ENCODE measurements at regions not wholly inside any gene's neighbourhood (a gene's known extent, or its start where the extent isn't known, plus 50 kb on each side); places are given as distances from the start of the nearest gene placed in this dataset.
"Not testable (repeated sequence)": the region's sequence is repeated elsewhere in the genome, so short reads cannot be mapped to it uniquely, and the experiment has no call there.

DNA sequence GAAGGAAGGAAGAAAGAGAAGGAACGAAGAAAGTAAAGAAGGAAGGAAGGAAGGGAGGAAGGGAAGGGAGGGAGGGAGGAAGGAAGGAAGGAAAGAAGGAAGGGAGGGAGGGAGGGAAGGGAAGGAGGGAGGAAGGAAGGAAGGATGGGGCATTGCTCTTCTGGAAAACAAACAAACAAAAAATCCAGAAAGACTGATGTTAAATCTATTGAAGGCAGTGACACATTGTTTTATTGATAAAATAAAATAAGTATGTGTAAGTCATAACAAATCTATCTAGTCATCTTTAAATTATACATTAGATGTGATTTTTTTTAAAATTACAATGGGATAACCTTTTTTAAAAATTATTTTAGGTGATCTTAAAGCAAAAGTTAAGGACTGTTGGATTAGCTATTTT is 1245.5 kb downstream of the STIM2 start:
- ATAC-seq: no peak
- H3K9me3 ChIP-seq: no peaks in the 10 kb centered on the region
- no peak overlapping the region for H3K4me3 ChIP-seq
- H3K36me3 ChIP-seq (ENCODE audit: low read depth): no peaks in the 10 kb centered on the region
- H3K4me1 ChIP-seq (ENCODE audit: low read depth): no peaks in the 10 kb centered on the region
- no peak for TF ChIP-seq CTCF (IDR thresholded peaks at IDR 0.05)
- no peak for DNase-seq
- intact Hi-C loops (cut with DNase I, micrococcal nuclease): no loop called here

DNA sequence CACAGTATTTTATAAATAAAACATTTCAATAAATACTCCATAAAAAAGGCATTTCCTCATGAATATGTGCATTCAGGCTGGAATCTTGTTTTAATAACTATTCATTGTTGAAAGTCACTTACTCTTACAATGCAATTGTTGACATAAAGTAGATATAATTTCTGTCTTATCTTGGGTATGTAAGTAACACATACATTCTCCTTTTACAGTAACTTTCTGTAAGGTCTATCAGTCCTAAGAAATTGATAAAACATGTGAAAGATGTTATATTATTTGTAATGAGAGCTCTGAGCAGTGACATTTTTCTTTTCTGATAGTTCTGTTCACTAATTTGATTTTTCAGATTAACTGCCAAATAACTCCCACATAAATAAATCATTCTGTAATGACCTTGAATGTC is 1249.2 kb downstream of the STIM2 start:
- intact Hi-C loops (cut with DNase I, micrococcal nuclease): no loop called here
- H3K9me3 ChIP-seq: peaks cover 8% of the 10 kb centered on the region

GRCh38 chr4:28112691-28113335 is 1252.2 kb downstream of the STIM2 start:
- ATAC-seq; intact Hi-C loops (cut with DNase I, micrococcal nuclease); H3K36me3 ChIP-seq (ENCODE audit: low read depth); H3K4me1 ChIP-seq (ENCODE audit: low read depth); H3K4me3 ChIP-seq: not testable (repeated sequence)
- peaks cover 30% of the 10 kb centered on the region for H3K9me3 ChIP-seq
- peak in 1 of 3 donors; percentile 43 for DNase-seq

More for the DNA sequence above, 1249.2 kb downstream of the STIM2 start:
- Histone ChIP-seq H3K36me3 (ENCODE audit: low read depth) (no peaks in the 10 kb centered on the region), H3K4me3 (no peak overlapping the region), H3K4me1 (ENCODE audit: low read depth) (no peaks in the 10 kb centered on the region)
- no peak for TF ChIP-seq CTCF (IDR thresholded peaks at IDR 0.05)
- ATAC-seq (no peak), DNase-seq (no peak)

DNA sequence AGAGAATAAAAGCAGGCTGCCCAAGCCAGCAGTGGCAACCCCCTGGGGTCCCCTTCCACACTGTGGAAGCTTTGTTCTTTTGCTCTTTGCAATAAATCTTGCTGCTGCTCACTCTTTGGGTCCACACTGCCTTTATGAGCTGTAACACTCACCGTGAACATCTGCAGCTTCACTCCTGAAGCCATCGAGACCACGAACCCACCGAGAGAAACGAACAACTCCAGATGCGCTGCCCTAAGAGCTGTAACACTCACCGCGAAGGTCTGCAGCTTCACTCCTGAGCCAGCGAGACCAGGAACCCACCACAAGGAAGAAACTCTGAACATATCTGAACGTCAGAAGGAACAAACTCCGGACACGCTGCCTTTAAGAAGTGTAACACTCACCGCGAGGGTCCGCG is 1252.9 kb downstream of the STIM2 start:
- ATAC-seq; H3K4me1 ChIP-seq (ENCODE audit: low read depth); intact Hi-C loops (cut with DNase I, micrococcal nuclease); H3K36me3 ChIP-seq (ENCODE audit: low read depth); H3K4me3 ChIP-seq; DNase-seq: not testable (repeated sequence)
- H3K9me3 ChIP-seq: peaks cover 34% of the 10 kb centered on the region

- H3K4me3 ChIP-seq; H3K4me1 ChIP-seq (ENCODE audit: low read depth); H3K36me3 ChIP-seq (ENCODE audit: low read depth); ATAC-seq; intact Hi-C loops (cut with DNase I, micrococcal nuclease); DNase-seq: not testable (repeated sequence)
- H3K9me3 ChIP-seq: peaks cover 43% of the 10 kb centered on the region
Observed at GRCh38 chr4:28116526-28117083, 1256.0 kb downstream of the STIM2 start.

- Histone ChIP-seq H3K36me3 (ENCODE audit: low read depth) (no peaks in the 10 kb centered on the region), H3K4me1 (ENCODE audit: low read depth) (no peaks in the 10 kb centered on the region), H3K9me3 (peaks cover 43% of the 10 kb centered on the region), H3K4me3 (no peak overlapping the region)
- intact Hi-C loops (cut with DNase I, micrococcal nuclease): no loop called here
- DNase-seq: peak in 1 of 3 donors; percentile 39
- no peak for TF ChIP-seq CTCF (IDR thresholded peaks at IDR 0.05)
- no peak for ATAC-seq
Observed at GRCh38 chr4:28117084-28117682, 1256.5 kb downstream of the STIM2 start.

DNA sequence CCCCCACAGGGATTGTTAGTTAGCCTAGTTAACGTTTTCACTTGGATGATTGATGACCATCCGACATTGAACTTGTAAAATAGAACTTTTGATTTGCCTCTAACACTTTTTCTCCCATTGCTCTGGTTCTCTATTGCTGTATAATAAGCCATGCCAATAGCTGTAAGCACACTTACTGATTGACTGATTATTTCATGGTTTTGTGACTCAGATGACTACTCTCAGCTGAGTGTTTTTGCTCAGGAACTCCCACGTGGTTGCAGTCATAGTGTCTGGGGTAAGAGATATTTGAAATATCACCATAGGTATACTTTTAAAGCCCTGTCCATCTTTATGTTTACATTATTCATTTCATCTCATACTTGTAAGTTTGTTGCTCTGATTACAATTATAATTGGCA is 1285.5 kb downstream of the STIM2 start:
- Histone ChIP-seq H3K4me3 (no peak overlapping the region), H3K36me3 (ENCODE audit: low read depth) (no peaks in the 10 kb centered on the region), H3K4me1 (ENCODE audit: low read depth) (no peaks in the 10 kb centered on the region), H3K9me3 (peaks cover 4% of the 10 kb centered on the region)
- ATAC-seq (no peak), DNase-seq (no peak)
- no peak for TF ChIP-seq CTCF (IDR thresholded peaks at IDR 0.05)
- intact Hi-C loops (cut with DNase I, micrococcal nuclease): no loop called here

Measured in mucosa of descending colon (tissue), 3 donors.